ENCODE measurements at regions not wholly inside any gene's neighbourhood (a gene's known extent, or its start where the extent isn't known, plus 50 kb on each side); places are given as distances from the start of the nearest gene placed in this dataset.

- no peaks in the 10 kb centered on the region for H3K9me3 ChIP-seq (ENCODE audit: control insufficient read depth, insufficient read depth, low read length)
- no peaks in the 10 kb centered on the region for H4K20me1 ChIP-seq (ENCODE audit: control insufficient read depth, insufficient read depth, low read depth, low read length)
- no peak overlapping the region for H3K27ac ChIP-seq (ENCODE audit: low read depth, low read length)
- H3K4me1 ChIP-seq (ENCODE audit: control insufficient read depth, low read length), result no peaks in the 10 kb centered on the region; the same call in 1 of the 2 replicates
- no peaks in the 10 kb centered on the region for H3K79me2 ChIP-seq (ENCODE audit: control insufficient read depth, low read length)
- no peaks in the 10 kb centered on the region for H3K27me3 ChIP-seq (ENCODE audit: control insufficient read depth, low read length)
- TF ChIP-seq EZH2phosphoT487 (IDR thresholded peaks at IDR 0.05; ENCODE audit: borderline replicate concordance, low read length) (no peak), CTCF (IDR thresholded peaks at IDR 0.05; ENCODE audit: low read depth, low read length, poor library complexity, severe bottlenecking) (no peak)
- H3K36me3 ChIP-seq (ENCODE audit: control insufficient read depth, low read length), result no peaks in the 10 kb centered on the region
- H3K4me3 ChIP-seq (ENCODE audit: low read length), result no peak overlapping the region
- H3K9me2 ChIP-seq (replicated peaks; ENCODE audit: control insufficient read depth, low read length), result no peaks in the 10 kb centered on the region
- no peak overlapping the region for H3K4me2 ChIP-seq (ENCODE audit: low read length)
- H3F3A ChIP-seq (ENCODE audit: control insufficient read depth, insufficient read depth), result no peaks in the 10 kb centered on the region
These were observed 209.5 kb upstream of the E2F8 start for GRCh38 chr11:19450282-19450681.

GRCh38 chr11:19448651-19449050, 207.9 kb upstream of the E2F8 start:
- Histone ChIP-seq H3K4me2 (ENCODE audit: low read length) (no peak overlapping the region), H3K27ac (ENCODE audit: low read depth, low read length) (no peak overlapping the region), H3K79me2 (ENCODE audit: control insufficient read depth, low read length) (no peaks in the 10 kb centered on the region), H3K4me3 (ENCODE audit: low read length) (no peak overlapping the region), H3F3A (ENCODE audit: control insufficient read depth, insufficient read depth) (no peaks in the 10 kb centered on the region), H3K9me2 (replicated peaks; ENCODE audit: control insufficient read depth, low read length) (no peaks in the 10 kb centered on the region), H3K9me3 (ENCODE audit: control insufficient read depth, insufficient read depth, low read length) (no peaks in the 10 kb centered on the region), H3K27me3 (ENCODE audit: control insufficient read depth, low read length) (no peaks in the 10 kb centered on the region), H3K4me1 (ENCODE audit: control insufficient read depth, low read length) (peaks cover 5% of the 10 kb centered on the region), H3K36me3 (ENCODE audit: control insufficient read depth, low read length) (no peaks in the 10 kb centered on the region), H4K20me1 (ENCODE audit: control insufficient read depth, insufficient read depth, low read depth, low read length) (no peaks in the 10 kb centered on the region)
- no peak for TF ChIP-seq EZH2phosphoT487 (IDR thresholded peaks at IDR 0.05; ENCODE audit: borderline replicate concordance, low read length)
- no peak for TF ChIP-seq CTCF (IDR thresholded peaks at IDR 0.05; ENCODE audit: low read depth, low read length, poor library complexity, severe bottlenecking)

GRCh38 chr11:19447150-19447566, 206.4 kb upstream of the E2F8 start:
- no peaks in the 10 kb centered on the region for H3K79me2 ChIP-seq (ENCODE audit: control insufficient read depth, low read length)
- no peaks in the 10 kb centered on the region for H3K36me3 ChIP-seq (ENCODE audit: control insufficient read depth, low read length)
- no peak for TF ChIP-seq CTCF (IDR thresholded peaks at IDR 0.05; ENCODE audit: low read depth, low read length, poor library complexity, severe bottlenecking)
- no peak for TF ChIP-seq EZH2phosphoT487 (IDR thresholded peaks at IDR 0.05; ENCODE audit: borderline replicate concordance, low read length)
- peaks cover 11% of the 10 kb centered on the region for H3K4me1 ChIP-seq (ENCODE audit: control insufficient read depth, low read length)
- no peaks in the 10 kb centered on the region for H3F3A ChIP-seq (ENCODE audit: control insufficient read depth, insufficient read depth)
- H3K27ac ChIP-seq (ENCODE audit: low read depth, low read length), result no peak overlapping the region
- no peak overlapping the region for H3K4me2 ChIP-seq (ENCODE audit: low read length)
- no peaks in the 10 kb centered on the region for H3K27me3 ChIP-seq (ENCODE audit: control insufficient read depth, low read length)
- H3K4me3 ChIP-seq (ENCODE audit: low read length), result no peak overlapping the region
- no peaks in the 10 kb centered on the region for H3K9me2 ChIP-seq (replicated peaks; ENCODE audit: control insufficient read depth, low read length)
- H4K20me1 ChIP-seq (ENCODE audit: control insufficient read depth, insufficient read depth, low read depth, low read length), result no peaks in the 10 kb centered on the region
- H3K9me3 ChIP-seq (ENCODE audit: control insufficient read depth, insufficient read depth, low read length), result no peaks in the 10 kb centered on the region

- Histone ChIP-seq H3K79me2 (ENCODE audit: control insufficient read depth, low read length) (no peaks in the 10 kb centered on the region), H4K20me1 (ENCODE audit: control insufficient read depth, insufficient read depth, low read depth, low read length) (no peaks in the 10 kb centered on the region), H3K4me1 (ENCODE audit: control insufficient read depth, low read length) (peaks cover 19% of the 10 kb centered on the region), H3F3A (ENCODE audit: control insufficient read depth, insufficient read depth) (no peaks in the 10 kb centered on the region), H3K4me3 (ENCODE audit: low read length) (no peak overlapping the region), H3K27ac (ENCODE audit: low read depth, low read length) (no peak overlapping the region), H3K9me3 (ENCODE audit: control insufficient read depth, insufficient read depth, low read length) (no peaks in the 10 kb centered on the region), H3K27me3 (ENCODE audit: control insufficient read depth, low read length) (no peaks in the 10 kb centered on the region), H3K9me2 (replicated peaks; ENCODE audit: control insufficient read depth, low read length) (no peaks in the 10 kb centered on the region), H3K4me2 (ENCODE audit: low read length) (no peak overlapping the region), H3K36me3 (ENCODE audit: control insufficient read depth, low read length) (no peaks in the 10 kb centered on the region)
- TF ChIP-seq EZH2phosphoT487 (IDR thresholded peaks at IDR 0.05; ENCODE audit: borderline replicate concordance, low read length) (no peak), CTCF (IDR thresholded peaks at IDR 0.05; ENCODE audit: low read depth, low read length, poor library complexity, severe bottlenecking) (no peak)
These were observed 205.0 kb upstream of the E2F8 start for GRCh38 chr11:19445771-19446170.
